Neural crest cell (in vitro differentiated cells): ENCODE measurements at regions not wholly inside any gene's neighbourhood (a gene's known extent, or its start where the extent isn't known, plus 50 kb on each side); places are given as distances from the start of the nearest gene placed in this dataset.

Source experiments
- DNase-seq: peaks from one replicate; pipeline ENCODE4 v3.0.0; 2021; ENCODE audit warnings: low read depth, mixed read lengths, low spot score
- H3K27ac Mint-ChIP-seq: one replicate; pipeline ENCODE4 v1.8.0; 2021; ENCODE audit warnings: mild to moderate bottlenecking, mixed read lengths; ENCODE audit not compliant: unreplicated experiment
- H3K27me3 Mint-ChIP-seq: 2 replicates; pipeline ENCODE4 v1.8.0; 2021; ENCODE audit warnings: low read depth, mild to moderate bottlenecking, mixed read lengths
- H3K36me3 Mint-ChIP-seq: 2 replicates; pipeline ENCODE4 v1.8.0; 2021; ENCODE audit warnings: low read depth, mild to moderate bottlenecking, mixed read lengths
- H3K4me1 Mint-ChIP-seq: 2 replicates; pipeline ENCODE4 v1.8.0; 2021; ENCODE audit warnings: mixed read lengths
- H3K4me3 Mint-ChIP-seq: one replicate; pipeline ENCODE4 v1.8.0; 2021; ENCODE audit warnings: mild to moderate bottlenecking, mixed read lengths
- H3K9me3 Mint-ChIP-seq: 2 replicates; pipeline ENCODE4 v1.8.0; 2021; ENCODE audit warnings: mixed read lengths
- TF ChIP-seq, protein P1 (sequence below): fragments of 200-600 bp; sonication (generic); conservative IDR thresholded peaks from 2 replicates; pipeline ENCODE4 v1.5.0; 2021; ENCODE audit warnings: antibody characterized with exemption, mild to moderate bottlenecking

DNA sequence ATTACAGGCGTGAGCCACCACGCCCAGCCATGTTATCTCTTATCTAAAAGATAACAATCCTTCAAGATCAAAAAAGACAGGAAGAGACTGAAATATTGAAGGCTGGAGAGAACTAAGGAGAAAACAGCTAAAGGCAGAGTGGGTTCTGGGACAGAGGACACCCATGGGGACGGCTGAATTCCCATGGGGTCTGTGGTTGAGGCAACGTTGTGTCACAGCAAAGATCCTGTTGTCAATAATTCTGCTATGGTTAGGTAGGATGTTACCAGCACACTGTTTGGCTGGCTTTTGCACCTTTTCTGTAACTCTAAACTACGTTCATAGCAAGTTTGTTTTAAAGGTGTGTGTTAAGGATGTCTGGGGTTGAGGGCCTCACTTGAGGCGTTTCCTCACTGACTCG is 137.7 kb upstream of the APCDD1 start:
- H3K27ac Mint-ChIP-seq, result no peak overlapping the region
- TF ChIP-seq, protein P1, sequence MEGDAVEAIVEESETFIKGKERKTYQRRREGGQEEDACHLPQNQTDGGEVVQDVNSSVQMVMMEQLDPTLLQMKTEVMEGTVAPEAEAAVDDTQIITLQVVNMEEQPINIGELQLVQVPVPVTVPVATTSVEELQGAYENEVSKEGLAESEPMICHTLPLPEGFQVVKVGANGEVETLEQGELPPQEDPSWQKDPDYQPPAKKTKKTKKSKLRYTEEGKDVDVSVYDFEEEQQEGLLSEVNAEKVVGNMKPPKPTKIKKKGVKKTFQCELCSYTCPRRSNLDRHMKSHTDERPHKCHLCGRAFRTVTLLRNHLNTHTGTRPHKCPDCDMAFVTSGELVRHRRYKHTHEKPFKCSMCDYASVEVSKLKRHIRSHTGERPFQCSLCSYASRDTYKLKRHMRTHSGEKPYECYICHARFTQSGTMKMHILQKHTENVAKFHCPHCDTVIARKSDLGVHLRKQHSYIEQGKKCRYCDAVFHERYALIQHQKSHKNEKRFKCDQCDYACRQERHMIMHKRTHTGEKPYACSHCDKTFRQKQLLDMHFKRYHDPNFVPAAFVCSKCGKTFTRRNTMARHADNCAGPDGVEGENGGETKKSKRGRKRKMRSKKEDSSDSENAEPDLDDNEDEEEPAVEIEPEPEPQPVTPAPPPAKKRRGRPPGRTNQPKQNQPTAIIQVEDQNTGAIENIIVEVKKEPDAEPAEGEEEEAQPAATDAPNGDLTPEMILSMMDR, result no peak
- no peaks in the 10 kb centered on the region for H3K27me3 Mint-ChIP-seq
- no peak overlapping the region for H3K4me3 Mint-ChIP-seq
- H3K4me1 Mint-ChIP-seq, result peaks cover 50% of the 10 kb centered on the region
- H3K9me3 Mint-ChIP-seq, result peaks cover 8% of the 10 kb centered on the region
- no peak for DNase-seq
- H3K36me3 Mint-ChIP-seq, result no peaks in the 10 kb centered on the region

DNA sequence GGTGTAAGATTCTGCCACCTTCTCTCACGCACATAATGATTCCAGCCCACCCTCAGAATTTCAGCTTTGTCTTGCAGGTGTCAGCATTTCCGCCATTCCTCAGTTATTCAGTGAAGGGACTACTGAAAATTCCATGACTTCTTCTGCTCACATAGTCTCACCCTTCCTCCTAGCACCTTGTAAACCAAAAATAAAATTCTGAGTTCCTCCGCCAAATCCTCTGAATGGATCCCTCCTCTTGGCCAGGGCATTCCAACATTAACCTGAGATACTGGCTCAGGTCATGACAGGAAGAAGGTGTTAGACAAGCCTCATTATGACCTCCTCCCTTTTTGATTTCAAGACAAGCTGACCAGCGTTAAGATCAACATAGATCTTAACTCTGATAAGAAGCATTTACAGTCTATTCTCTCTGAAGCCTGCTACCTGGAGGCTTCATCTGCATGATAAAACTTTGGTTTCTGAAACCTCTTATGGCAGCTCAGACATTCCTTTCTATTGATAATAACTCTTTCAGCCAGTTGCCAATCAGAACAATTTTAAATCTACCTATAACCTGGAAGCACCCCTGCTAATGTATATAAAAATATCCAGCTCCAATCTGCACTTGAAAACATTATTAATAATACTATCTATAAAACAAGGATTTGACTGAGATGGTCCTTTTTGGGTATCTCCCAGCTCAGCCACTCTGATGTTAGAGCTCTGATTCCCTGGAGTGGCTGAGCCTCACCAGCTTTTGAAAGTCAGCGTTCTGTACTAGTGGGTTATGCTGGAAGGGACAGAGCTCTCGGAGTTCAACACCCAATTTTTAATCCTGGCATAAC is 136.4 kb upstream of the APCDD1 start:
- DNase-seq, result no peak
- peaks cover 44% of the 10 kb centered on the region for H3K4me1 Mint-ChIP-seq
- TF ChIP-seq, protein P1, result no peak
- no peak overlapping the region for H3K27ac Mint-ChIP-seq
- no peaks in the 10 kb centered on the region for H3K27me3 Mint-ChIP-seq
- no peaks in the 10 kb centered on the region for H3K9me3 Mint-ChIP-seq
- H3K4me3 Mint-ChIP-seq, result no peak overlapping the region
- no peaks in the 10 kb centered on the region for H3K36me3 Mint-ChIP-seq

DNA sequence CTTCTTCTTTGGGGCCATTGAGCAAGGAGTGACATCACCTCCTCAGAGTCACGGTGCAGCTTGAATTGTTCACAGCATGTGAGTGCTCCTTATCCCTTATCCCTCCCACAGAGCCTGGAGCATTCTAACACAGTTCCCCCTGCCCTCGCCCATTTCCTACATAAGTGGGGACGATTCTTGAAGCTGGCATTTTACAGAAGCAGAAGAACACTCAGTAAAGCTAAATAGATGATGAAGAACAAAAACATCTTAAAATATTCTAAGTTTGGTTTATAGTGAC is 135.8 kb upstream of the APCDD1 start:
- H3K9me3 Mint-ChIP-seq, result no peaks in the 10 kb centered on the region
- H3K36me3 Mint-ChIP-seq, result no peaks in the 10 kb centered on the region
- H3K27me3 Mint-ChIP-seq, result no peaks in the 10 kb centered on the region
- H3K4me1 Mint-ChIP-seq, result peaks cover 42% of the 10 kb centered on the region
- no peak overlapping the region for H3K4me3 Mint-ChIP-seq
- TF ChIP-seq, protein P1, result no peak
- no peak for DNase-seq
- no peak overlapping the region for H3K27ac Mint-ChIP-seq

DNA sequence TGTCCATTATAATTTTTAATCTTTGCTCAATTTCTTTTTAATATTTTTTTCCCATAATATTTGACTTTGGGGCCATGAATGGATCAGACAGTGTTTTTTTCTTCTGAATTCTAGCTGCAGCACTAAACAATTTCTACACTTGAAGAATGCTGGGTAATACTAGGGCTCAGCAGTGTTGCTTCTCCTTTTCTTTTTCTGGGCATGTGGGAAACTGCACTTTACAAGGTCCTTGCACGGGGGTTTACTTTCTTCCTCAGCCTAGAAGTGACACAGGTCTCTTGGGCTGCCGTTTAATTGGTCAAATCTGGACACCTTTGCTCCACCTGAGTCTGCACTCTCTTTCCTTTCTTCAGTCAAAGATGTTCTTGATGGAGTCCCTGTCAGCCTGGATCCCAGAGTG is 135.4 kb upstream of the APCDD1 start:
- TF ChIP-seq, protein P1, result no peak
- no peaks in the 10 kb centered on the region for H3K9me3 Mint-ChIP-seq
- H3K27me3 Mint-ChIP-seq, result no peaks in the 10 kb centered on the region
- peaks cover 42% of the 10 kb centered on the region for H3K4me1 Mint-ChIP-seq
- DNase-seq, result no peak
- no peak overlapping the region for H3K4me3 Mint-ChIP-seq
- H3K27ac Mint-ChIP-seq, result no peak overlapping the region
- no peaks in the 10 kb centered on the region for H3K36me3 Mint-ChIP-seq

DNA sequence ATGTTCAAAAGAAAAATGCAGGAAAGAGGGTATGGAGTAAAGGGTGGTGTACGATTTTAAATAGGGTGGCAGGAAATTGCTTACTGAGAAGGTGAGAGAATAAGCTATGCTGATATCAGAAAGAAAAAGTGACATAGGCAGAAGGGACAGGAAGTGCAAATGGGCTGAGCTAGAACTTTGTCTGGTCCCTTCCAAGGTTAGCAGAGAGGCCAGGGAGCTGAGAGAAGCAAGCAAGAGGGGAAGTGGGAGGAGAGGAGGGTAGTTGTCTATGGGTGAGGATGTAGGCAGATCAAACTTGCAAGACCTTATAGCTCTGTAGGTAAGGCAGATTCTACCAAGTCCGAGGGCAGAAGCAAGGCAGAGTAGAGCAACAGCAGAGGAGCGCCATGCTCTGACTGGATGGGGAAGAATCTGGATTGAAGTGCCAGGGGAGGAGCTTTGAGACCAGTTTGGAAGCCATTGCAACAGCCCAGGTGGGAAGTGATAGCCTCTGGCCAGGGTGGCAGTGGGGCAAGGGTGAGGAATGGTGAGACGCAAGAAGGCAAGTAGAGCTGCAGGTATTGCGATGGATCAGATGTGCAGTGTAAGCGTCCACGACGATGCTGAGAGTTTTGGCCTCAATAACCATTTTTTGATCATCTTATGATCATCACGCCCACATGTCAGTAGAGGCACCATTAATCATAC is 134.4 kb upstream of the APCDD1 start:
- DNase-seq, result no peak
- H3K4me3 Mint-ChIP-seq, result no peak overlapping the region
- no peaks in the 10 kb centered on the region for H3K9me3 Mint-ChIP-seq
- H3K36me3 Mint-ChIP-seq, result no peaks in the 10 kb centered on the region
- peak overlapping the region; percentile 10 for H3K27ac Mint-ChIP-seq
- H3K4me1 Mint-ChIP-seq, result peaks cover 39% of the 10 kb centered on the region
- no peaks in the 10 kb centered on the region for H3K27me3 Mint-ChIP-seq
- TF ChIP-seq, protein P1, result no peak
